ENCODE measurements at regions not wholly inside any gene's neighbourhood (a gene's known extent, or its start where the extent isn't known, plus 50 kb on each side); places are given as distances from the start of the nearest gene placed in this dataset.
"Not testable (repeated sequence)": the region's sequence is repeated elsewhere in the genome, so short reads cannot be mapped to it uniquely, and the experiment has no call there.

DNA sequence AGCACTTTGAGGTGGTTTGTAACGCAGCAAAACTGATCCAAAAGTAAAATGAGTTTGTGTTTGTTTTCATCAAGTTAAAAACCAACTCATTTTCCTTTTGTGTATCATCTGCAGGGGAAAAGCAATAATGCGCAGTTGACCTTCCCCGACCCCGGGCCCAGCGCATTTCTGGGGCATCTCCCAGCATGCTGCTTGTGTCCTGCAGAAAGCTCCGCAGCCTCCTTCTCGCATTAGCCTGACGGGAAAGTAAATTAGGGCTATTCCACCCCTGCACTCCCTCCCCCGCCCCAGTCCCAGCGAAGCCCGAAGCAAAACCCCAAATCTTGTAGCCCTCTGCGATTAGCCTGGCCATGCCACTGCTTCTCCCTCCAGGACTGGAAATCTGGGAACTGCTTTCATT lies 82.0 kb upstream of the PPM1B start:
- DNase-seq, result no peak

DNA sequence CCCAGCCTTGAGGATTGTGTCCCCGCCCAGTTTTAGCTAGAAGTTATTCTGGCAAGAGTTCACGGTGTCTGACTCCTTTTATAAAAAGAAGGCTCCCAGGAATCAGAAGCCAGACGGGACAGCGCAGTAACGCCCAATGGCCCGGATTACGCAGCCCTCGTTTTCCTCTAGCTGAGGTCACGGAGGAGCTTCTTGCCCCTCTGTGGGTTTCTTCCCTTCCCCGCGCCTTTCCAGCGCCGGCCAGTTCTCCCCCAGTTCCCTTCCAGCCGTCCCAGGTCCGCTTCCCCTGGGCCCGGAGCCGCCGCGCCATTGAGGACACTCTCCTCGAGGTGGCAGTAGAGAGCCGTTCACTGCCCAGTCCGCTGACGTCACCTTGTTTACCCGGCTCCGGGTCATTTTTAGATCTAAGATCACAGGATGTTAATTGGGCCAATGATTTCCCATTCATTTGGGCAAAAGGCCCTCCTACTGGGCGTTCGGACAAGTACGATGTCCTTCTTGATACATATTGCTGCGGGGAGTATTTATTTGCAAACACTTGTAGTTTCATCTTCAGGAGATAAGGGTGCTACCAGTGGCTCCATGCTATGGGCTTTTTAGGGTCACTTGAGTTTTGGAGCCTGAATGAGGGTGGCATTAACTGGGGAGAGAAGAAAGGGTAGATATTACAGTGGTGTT lies 81.5 kb upstream of the PPM1B start:
- peak; percentile 81 to 85 for DNase-seq

DNA sequence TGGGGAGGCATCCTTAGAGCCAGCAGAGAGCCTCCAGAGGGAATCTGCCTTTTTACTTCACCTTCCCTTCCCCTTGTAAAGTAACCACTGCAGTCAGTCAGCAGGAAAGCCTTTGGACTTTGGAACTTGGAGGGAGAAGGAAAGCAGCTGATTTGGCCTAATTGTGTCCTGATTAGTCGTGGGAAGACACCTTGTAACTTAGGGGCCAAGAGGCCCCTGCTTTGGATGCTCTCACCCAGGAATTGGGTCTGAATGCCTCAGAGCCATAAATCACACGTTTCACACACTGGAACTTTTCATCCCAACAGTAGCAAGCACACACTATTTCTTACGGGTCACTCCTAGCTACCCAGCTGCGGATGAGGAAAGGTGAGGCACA lies 81.0 kb upstream of the PPM1B start:
- no peak for DNase-seq

DNA sequence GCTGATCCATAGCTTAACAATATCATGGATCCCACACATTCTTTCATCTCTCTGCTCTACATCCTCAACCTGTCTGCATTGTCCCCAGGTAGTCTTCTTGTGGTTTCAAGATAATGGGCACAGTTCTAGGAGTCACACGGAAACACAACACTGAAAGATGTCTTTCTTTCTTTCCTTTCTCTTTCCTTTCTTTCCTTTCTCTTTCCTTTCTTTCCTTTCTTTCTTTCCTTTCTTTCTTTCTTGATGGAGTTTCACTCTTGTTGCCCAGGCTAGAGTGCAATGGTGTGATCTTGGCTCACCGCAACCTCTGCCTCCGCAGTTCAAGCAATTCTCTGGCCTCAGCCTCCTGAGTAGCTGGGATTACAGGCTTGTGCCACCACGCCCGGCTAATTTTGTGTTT lies 76.2 kb upstream of the PPM1B start:
- DNase-seq, result not testable (repeated sequence)

DNA sequence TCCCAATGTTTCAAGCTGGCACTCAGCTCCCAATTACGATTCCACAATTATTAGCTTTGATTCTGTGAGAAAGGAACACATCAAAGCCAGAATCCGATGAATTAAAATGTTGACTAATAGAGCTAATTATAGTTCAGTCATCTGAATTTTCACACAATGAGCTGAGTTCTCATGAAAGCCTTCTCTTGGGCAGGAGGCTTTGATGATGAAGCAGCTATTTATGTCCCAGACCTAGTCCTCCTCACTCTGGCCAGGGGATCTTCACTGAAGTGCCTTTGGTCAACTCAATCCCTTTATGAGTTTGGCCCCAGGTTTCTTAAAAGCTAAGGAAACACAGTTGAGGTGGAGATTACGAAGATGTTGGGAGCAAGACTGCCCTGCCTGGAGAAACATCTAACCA lies 74.7 kb upstream of the PPM1B start:
- no peak for DNase-seq

DNA sequence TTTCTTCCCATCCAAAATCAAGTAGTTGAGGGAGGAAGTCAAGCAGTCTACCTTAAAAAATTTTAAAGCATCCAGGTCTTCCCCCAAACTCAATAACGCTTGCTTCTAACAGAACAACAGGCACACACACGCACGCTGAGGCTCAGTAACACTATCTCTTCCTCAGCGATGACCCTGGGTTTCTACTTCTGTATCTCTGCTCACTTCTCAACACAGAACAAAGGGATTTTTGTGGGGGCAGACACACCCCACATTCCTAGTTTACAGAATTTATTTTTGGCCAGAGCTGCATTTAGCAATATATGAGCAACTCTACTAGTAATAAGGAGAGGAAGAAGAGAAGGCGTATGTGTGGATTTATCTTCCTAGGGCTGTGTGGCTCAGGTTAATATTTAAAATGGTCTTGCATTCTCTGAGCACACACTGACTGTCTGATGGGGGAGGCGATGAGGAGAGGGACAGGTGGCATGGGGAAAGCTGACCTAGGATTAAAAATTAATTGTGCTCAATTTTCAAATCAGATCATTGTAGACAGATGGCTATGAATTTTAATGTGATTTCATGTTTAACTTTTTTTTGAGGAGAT lies 71.3 kb upstream of the PPM1B start:
- no peak for DNase-seq

DNA sequence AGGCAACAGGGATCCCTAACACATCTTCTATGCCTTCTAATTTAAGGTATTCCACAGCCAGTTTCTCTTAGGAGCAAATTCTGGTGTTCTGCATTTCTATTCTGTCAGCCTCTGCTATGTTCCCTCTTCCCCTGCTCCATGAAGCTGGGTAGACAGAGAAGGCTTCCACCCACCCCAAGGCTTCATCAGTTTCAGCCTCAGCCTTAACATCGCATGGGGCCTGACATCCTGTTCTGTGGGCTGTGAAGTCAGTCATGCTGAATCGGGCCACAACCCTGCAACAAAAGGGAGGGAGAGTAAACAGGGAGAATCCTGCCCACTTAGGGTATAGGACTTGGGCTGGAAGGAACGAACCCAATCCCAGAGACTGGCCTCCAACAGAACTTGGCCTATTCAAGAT lies 70.6 kb upstream of the PPM1B start:
- no peak for DNase-seq

DNA sequence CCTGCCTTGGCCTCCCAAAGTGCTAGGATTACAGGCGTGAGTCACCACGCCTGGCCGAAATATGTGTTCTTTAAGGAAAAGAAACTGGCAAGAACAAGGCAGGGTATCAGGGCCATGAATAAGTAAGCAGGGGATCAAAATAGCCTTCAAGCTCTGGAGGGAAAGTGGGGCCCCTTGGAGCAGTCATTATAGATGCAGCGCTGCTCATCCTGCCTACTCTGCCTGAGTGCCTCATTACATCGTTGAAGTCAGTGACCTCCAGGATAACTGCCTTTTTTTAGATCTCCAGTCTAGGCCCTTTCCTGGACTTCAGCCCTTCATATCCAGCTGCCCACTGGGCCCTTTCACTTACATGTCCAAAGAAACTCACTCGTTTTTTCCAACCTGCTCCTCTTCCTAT lies 69.8 kb upstream of the PPM1B start:
- no peak for DNase-seq

GRCh38 chr2:44100351-44100750 lies 68.3 kb upstream of the PPM1B start:
- no peak for DNase-seq

GRCh38 chr2:44101246-44101645 lies 67.4 kb upstream of the PPM1B start:
- no peak for DNase-seq

- DNase-seq, result no peak
Measured at GRCh38 chr2:44102790-44103562, 65.7 kb upstream of the PPM1B start.

DNA sequence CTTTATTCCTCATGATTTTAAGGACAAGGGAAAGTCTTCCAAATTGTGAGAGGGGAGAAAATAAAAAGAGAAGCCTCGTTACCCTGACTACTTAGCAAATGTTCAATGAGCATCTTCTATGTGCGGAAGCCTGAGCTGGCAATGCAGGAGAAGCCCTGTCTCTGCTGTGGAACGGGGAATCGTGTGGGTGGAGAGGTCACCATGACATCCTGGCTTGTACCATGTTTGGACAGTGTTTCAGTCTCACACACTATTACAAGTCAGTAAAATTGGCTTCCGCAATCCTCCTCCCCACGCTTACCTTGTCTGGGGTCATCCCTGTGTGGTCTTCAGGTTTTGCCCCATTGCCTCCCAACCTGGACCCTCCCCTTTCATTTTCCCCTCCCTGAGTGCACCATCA lies 65.0 kb upstream of the PPM1B start:
- DNase-seq, result no peak

GRCh38 chr2:44104855-44105271 lies 63.8 kb upstream of the PPM1B start:
- DNase-seq, result no peak

DNA sequence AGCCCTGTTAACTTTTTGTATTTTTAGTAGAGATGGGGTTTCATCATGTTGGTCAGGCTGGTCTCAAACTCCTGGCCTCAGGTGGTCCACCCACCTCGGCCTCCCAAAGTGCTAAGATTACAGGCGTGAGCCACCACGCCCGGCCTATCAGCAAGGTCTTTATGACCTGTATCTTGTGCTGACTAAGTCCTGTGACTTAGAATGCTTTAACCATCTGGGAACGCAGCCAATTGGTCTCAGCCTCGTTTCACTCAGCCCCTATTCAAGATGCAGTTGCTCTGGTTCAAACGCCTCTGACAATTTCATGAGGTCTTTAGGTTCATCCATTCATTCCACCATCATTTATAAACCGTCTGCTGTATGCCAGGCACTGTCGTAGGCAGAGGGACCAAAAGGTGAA lies 62.2 kb upstream of the PPM1B start:
- DNase-seq, result not testable (repeated sequence)

GRCh38 chr2:44107086-44107740 lies 61.5 kb upstream of the PPM1B start:
- no peak for DNase-seq

GRCh38 chr2:44107974-44108373 lies 60.7 kb upstream of the PPM1B start:
- no peak for DNase-seq

GRCh38 chr2:44109166-44109565 lies 59.5 kb upstream of the PPM1B start:
- no peak for DNase-seq

- no peak for DNase-seq
Measured at GRCh38 chr2:44110444-44110843, 58.2 kb upstream of the PPM1B start.

GRCh38 chr2:44112096-44112495 lies 56.6 kb upstream of the PPM1B start:
- no peak for DNase-seq

DNA sequence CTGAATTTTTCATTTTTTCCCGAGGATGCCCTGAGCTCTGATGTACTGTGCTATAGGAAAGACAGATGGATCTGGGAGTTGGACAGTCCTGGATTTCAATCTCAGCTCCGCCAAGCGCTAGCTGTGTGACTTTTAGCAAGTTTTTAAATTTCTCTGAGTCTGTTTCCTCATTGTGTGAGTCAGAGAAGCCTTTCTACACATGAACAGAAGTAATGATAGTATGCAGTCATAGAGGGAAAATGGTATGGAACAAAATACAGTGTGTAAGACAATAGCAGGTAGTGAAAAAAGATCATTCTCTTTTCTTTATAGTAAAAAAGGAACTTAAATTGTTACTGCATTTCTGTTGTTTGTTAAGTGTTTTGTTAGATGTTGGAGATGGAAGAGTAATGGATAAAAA lies 52.4 kb upstream of the PPM1B start:
- no peak for DNase-seq

GRCh38 chr2:44118257-44118656 lies 50.4 kb upstream of the PPM1B start:
- DNase-seq, result no peak

All from NCI-H2081 (cell line).